ENCODE measurements at regions not wholly inside any gene's neighbourhood (a gene's known extent, or its start where the extent isn't known, plus 50 kb on each side); places are given as distances from the start of the nearest gene placed in this dataset.

- TF ChIP-seq EZH2 (IDR thresholded peaks at IDR 0.05; ENCODE audit: insufficient read depth, poor library complexity, severe bottlenecking) (no peak), EZH2phosphoT487 (IDR thresholded peaks at IDR 0.05; ENCODE audit: insufficient read depth, low read depth) (no peak)
These were observed 217.9 kb upstream of the SGK1 start for GRCh38 chr6:134535831-134536230.
